ENCODE measurements at regions not wholly inside any gene's neighbourhood (a gene's known extent, or its start where the extent isn't known, plus 50 kb on each side); places are given as distances from the start of the nearest gene placed in this dataset.

GRCh38 chr3:147851062-147851461 is 441.9 kb downstream of the ZIC1 start:
- TF ChIP-seq POLR2A (IDR thresholded peaks at IDR 0.05): no peak
- TF ChIP-seq CTCF (IDR thresholded peaks at IDR 0.05): no peak
- Histone ChIP-seq H3K27me3 (no peaks in the 10 kb centered on the region), H3K4me3 (no peak overlapping the region), H3K27ac (no peak overlapping the region), H3K4me1 (no peaks in the 10 kb centered on the region), H3K36me3 (no peaks in the 10 kb centered on the region), H3K9me3 (no peaks in the 10 kb centered on the region)
- intact Hi-C loops (cut with DNase I): no loop called here
- no peak for DNase-seq

- H3K9me3 ChIP-seq: no peaks in the 10 kb centered on the region
- H3K36me3 ChIP-seq: no peaks in the 10 kb centered on the region
- intact Hi-C loops (cut with DNase I): no loop called here
- DNase-seq: no peak
- H3K4me3 ChIP-seq: no peak overlapping the region
- H3K27me3 ChIP-seq: no peaks in the 10 kb centered on the region
- WGBS, 2 donors: 75 to 76% methylated on average over 4 of the region's 4 CpGs
- TF ChIP-seq CTCF (IDR thresholded peaks at IDR 0.05) (no peak), POLR2A (IDR thresholded peaks at IDR 0.05) (no peak)
- H3K27ac ChIP-seq: no peak overlapping the region
- no peaks in the 10 kb centered on the region for H3K4me1 ChIP-seq
Measured at GRCh38 chr3:147854542-147854941, 445.4 kb downstream of the ZIC1 start.

GRCh38 chr3:147864754-147865354 is 455.7 kb downstream of the ZIC1 start:
- TF ChIP-seq CTCF (IDR thresholded peaks at IDR 0.05) (no peak), POLR2A (IDR thresholded peaks at IDR 0.05) (no peak)
- no peaks in the 10 kb centered on the region for H3K4me1 ChIP-seq
- no peak overlapping the region for H3K27ac ChIP-seq
- no peak overlapping the region for H3K4me3 ChIP-seq
- no peaks in the 10 kb centered on the region for H3K36me3 ChIP-seq
- intact Hi-C loops (cut with DNase I): no loop called here
- peaks cover 0 to 24% (median 0%) of the 10 kb centered on the region in 3 donors for H3K9me3 ChIP-seq
- no peaks in the 10 kb centered on the region for H3K27me3 ChIP-seq
- DNase-seq: no peak

GRCh38 chr3:147866561-147866960 is 457.4 kb downstream of the ZIC1 start:
- H3K4me1 ChIP-seq: no peaks in the 10 kb centered on the region
- WGBS, 2 donors: 36 to 61% methylated on average over 1 of the region's 1 CpG
- DNase-seq: no peak
- peaks cover 0 to 24% (median 0%) of the 10 kb centered on the region in 3 donors for H3K9me3 ChIP-seq
- H3K36me3 ChIP-seq: no peaks in the 10 kb centered on the region
- H3K4me3 ChIP-seq: no peak overlapping the region
- intact Hi-C loops (cut with DNase I): no loop called here
- no peak overlapping the region for H3K27ac ChIP-seq
- TF ChIP-seq POLR2A (IDR thresholded peaks at IDR 0.05) (no peak), CTCF (IDR thresholded peaks at IDR 0.05) (no peak)
- H3K27me3 ChIP-seq: no peaks in the 10 kb centered on the region

GRCh38 chr3:147872568-147872967 is 463.4 kb downstream of the ZIC1 start:
- Histone ChIP-seq H3K9me3 (peaks cover 0 to 7% (median 4%) of the 10 kb centered on the region in 3 donors), H3K36me3 (no peaks in the 10 kb centered on the region), H3K4me1 (no peaks in the 10 kb centered on the region), H3K27me3 (no peaks in the 10 kb centered on the region), H3K27ac (no peak overlapping the region), H3K4me3 (no peak overlapping the region)
- no peak for DNase-seq
- intact Hi-C loops (cut with DNase I): no loop called here
- WGBS, 2 donors: 76 to 89% methylated on average over 4 of the region's 4 CpGs
- no peak for TF ChIP-seq POLR2A (IDR thresholded peaks at IDR 0.05)
- TF ChIP-seq CTCF (IDR thresholded peaks at IDR 0.05): no peak

Data from esophagus squamous epithelium (tissue), 5 donors.